HK-2 (cell line): ENCODE measurements at regions not wholly inside any gene's neighbourhood (a gene's known extent, or its start where the extent isn't known, plus 50 kb on each side); places are given as distances from the start of the nearest gene placed in this dataset.
"Not testable (repeated sequence)": the region's sequence is repeated elsewhere in the genome, so short reads cannot be mapped to it uniquely, and the experiment has no call there.

ENCODE experiments used
- DNase-seq: peaks from one replicate; pipeline ENCODE4 v3.0.0-alpha.2; 2018; ENCODE audit not compliant: unreplicated experiment

DNA sequence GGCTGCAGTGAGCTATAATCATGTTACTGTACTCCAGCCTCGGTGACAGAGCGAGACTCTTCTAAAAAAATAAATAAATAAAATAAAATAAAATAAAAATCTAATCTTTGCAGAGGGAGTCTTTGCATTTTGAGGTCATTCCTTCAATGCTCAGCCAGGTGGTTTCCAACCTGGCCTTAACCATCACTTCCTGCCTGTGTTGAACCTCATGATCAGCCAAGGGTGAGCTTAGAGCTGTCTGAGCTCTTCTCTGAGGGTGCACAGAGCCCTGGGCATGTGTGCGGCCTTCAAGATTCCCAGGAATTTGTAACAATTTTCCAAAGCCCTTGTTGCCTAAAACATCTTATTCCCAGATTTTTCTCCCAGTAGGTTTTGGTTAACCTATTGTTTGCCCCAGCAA, 94.3 kb downstream of the KCNJ12 start:
- not testable (repeated sequence) for DNase-seq

DNA sequence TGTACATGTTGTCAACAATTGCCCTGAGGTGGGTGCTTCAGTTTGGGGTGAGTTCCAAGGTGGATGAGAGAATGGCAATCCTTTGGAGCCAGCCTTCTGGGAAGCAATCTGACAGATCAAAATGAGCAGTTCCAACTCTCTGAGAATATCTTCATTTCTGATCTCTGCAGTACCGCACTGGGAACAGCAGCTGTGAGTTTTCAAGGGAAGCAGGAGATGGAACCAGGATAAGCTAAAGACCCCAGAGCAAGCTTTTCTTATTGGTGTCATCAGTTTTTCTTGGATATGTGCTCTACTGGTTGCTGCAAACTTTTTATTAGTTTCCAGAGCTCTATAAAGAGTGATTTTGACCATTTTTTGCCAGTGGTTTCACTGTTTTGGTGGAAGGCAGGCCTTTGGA, 94.7 kb downstream of the KCNJ12 start:
- no peak for DNase-seq

DNA sequence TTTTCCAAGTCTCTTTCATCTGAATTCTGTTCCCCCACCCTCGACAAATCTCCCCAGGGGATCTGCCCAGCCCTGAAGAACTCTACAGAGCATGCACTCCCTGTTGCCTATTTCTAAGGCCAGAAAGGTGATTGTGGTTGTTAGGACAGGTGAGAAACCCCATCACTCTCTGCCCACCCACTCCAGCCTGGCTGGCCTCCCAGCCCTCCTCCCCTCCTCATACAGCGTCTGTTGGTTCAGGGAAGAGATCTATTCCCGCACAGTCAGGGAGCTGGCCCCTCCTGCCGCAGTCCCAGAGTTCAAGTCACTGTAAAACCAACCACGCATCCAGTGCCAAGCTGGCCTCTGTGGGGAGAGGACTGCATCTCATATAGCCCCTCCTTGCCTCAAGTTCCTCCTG, 98.7 kb downstream of the KCNJ12 start:
- DNase-seq = no peak

DNA sequence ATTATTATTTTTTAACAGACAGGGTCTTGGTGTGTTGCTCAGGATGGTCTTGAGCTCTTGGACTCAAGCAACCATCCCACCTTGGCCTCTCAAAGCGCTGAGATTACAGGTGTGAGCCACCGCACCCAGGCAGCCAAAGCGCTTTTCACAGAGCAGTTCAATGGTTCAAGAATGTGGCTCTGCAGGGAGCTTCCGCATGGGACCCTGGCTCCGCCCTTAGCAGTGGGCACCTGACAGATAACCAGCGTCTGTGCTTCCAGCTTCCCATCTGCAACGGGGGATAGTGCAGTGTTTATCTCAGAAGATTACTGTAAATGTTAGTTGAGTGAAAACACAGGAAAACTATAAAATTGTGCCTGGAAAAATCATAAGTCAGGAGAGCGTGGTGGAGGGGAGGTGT, 99.4 kb downstream of the KCNJ12 start:
- DNase-seq = no peak

DNA sequence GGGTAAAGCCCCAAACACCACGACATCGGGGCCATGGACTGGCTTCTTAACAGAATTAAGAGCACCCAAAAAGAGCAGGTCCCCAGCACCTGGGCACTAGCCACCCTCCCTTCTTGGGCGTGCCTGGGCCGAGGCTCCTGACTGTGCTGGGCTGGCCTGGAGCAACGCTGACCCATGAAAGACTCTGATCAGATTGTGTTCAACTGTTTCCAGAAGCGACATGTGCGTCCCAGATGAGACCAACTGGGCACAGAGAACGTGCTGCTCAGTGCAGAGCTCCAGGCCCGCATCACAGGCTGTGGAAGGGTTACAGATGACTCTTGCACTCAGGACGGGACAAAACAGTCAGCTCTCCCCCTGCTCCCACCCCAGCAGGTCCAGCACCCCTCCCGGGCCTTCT, 100.7 kb downstream of the KCNJ12 start:
- no peak for DNase-seq

DNA sequence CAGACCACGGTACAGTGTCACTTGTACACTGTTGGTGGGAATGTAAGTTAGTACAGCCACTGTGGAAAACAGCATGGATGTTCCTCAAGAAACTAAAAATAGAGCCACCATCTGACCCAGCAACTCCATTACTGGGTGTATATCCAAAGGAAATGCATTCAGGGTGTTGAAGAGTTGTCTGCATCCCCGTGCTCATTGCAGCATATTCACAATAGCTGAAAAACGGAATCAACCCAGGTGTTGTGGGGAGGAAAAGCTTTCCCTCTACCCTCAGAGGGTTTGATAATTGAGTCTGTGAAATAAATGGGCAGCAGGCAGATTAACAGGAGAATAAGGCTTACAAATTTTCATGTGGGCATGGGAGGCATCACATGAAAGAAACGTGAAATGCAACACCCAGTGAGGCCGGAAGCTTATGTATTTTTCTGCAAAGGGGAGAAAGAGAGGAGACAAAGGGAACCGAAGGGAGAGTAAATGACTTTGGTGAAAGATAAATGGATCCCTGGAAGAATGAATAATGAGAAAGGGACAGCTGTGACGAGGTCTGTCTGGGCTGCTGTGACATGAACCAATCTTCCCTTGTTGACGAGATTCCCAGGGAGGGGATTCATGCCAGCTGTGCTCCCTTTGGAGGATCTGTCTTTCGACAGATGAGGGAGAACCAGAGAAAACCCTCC, 106.2 kb downstream of the KCNJ12 start:
- DNase-seq = no peak

DNA sequence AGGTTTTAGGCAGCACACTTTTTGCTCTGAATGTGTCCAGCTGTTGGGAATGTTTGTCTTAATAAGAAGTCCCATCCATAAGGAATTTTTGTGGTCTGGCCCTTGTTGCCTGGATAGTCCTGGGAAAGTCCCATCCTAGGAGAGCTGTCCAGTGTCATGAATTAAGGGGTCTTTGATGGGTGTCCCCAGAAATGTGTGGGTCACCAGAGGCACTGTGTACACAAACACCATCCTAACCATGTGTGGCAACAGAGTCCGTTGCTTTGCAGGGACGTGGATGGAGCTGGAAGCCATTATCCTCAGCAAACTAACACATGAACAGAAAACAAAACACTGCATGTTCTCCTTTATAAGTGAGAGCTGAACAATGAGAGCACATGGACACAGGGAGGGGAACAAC, 111.9 kb downstream of the KCNJ12 start:
- not testable (repeated sequence) for DNase-seq

DNA sequence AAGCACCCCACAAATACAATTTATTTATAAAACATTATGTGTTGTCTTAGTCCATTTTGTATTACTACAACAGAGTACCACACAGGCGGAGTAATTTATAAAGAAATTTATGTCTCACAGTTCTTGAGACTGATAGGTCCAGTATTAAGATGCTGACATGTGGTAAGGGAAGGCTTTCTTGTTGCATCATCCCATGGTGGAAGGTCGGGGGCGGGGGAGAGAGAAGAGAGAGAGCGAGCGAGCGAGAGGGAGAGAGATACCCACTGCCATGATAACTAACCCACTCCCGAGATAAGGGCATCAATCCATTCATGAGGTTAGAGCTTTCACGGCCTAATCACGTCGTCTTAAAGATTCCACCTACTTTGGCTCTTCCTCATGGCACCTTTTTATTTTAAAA, 117.8 kb downstream of the KCNJ12 start:
- DNase-seq = no peak

DNA sequence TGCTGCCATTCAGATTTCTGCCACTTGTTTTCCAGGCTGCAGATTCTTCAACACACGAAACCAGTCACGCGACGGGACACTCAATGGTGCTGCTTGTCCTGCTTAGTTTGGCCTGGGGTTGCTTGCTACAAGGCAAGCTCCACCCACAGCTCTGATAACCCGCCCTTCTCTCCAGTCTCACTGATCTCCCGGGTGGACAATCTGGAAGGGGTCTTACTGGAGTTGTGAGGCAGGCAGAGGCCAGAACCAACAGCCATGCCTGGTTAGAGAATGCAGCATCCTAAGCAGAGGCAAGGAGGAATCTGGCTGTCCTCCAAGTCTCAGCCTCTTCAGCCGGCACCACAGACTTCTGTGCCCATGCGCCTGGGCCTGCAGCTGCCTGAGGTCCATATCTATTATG, 119.1 kb downstream of the KCNJ12 start:
- no peak for DNase-seq

DNA sequence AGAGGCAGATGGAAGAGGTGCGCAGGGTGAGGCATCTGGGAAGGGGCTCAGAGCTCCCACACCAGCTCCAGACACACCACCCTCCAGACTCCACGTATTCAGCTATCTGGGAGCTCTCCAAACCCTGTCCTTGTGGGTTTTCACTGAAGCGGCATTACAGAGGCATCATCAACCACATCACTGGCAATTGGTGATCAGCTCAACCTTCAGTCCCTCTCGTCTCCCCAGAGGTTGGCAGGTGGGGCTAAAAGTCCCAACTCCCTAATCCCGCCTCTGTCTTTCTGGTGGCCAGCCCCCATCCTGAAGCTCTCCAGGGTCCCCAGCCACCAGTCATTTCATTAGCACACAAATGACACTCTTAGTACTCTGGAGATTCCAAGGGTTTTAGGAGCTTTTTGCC, 123.9 kb downstream of the KCNJ12 start:
- DNase-seq = no peak

DNA sequence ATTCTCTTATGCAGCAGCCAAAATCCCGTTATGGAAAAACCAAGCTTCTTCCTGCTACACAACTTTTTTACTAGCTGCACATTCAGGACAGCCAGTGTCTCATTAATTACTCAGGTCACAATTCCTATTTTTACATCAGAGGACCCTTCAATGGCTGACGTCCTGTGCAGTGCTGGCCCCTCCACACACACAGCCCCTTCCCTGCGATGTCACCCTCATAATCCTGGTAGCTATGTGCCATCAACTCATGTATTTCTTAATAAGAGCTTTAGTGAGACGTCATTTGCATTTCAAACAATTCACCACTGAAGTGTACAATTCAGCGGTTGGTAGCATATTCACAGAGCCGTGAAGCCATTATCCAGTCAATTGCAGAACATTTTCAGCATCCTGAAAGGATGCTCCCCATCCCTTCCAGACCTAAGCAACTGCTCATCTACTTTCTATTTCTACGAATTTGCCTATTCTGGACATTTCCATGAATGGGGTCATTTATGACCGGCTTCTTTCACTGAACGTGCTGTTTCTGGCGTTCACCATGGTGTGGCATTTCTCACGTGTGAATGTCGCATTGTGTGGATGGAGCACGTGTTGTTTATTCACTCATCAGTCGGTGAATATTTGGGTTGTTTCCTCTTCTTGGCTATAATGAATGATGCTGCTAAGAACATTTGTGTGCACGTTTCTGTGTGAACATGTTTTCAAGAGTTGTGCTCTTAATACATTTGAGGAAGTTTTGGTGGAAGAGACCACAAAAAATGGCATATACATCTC, 126.0 kb downstream of the KCNJ12 start:
- DNase-seq = not testable (repeated sequence)

DNA sequence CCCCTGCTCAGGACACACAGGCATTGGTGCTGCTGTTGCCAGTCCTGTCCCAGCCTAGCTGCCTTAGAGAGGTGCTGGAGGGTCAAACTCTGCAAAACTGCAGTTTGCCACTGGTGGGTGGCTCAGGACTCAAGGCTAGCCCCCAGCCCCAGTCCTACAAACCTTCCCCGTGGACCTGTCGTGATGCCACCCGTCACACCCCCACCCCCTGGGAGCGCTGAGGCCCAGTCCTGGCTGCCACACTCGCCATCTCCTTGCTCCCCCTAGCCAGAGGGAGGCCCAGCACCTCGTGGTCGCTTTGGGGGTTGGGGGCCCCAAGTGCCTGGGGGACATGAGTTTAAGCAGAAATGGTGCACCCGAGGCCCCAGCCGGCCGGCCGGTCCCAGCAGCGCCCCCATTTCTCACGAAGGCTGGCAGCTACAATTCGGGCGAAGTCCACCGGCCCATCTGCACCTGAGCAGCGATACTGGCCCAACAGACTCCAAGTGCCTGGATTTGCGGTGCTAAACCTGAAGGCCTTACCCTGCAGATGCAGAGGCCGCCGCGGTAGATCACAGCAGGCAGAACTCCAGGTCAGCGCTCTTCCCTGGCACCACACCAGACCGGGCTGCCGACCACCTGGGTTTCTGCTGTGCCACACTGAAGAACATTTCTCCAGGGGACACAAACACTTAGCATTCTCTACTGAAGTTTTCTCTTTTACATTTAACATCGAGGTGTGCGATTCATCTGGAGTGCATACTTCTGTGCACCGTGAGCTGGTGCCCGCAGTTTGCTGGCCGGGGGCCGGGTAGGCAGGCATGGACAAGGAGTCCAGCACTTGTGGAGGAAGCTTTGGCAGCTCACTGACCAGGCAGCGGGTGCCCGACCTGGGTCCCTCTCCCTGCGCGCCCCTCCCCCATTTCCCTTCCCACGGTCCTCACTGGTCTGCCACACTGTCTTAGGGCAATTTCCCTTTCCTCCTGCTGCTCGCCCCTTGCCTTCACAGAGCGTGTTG, 130.0 kb downstream of the KCNJ12 start:
- DNase-seq = no peak

DNA sequence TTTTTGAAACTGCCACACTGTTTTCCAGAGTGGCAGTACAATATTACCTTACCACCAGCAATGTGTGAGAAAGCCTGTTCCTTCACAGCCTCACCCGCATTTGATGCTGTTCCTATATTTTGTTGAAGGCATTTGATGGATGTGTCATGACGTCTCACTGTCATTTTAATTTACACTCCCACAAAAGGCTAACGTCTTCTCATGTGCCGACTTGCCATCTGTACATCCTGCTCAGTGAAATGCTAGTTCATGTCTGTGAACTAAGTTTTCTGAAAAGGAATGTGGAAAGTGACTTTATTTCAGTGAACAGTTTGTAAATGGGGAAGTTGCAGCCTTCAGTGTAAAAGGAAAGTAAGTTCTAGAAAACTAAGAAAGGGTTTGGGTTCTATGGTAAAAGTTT, 131.6 kb downstream of the KCNJ12 start:
- DNase-seq = not testable (repeated sequence)

DNA sequence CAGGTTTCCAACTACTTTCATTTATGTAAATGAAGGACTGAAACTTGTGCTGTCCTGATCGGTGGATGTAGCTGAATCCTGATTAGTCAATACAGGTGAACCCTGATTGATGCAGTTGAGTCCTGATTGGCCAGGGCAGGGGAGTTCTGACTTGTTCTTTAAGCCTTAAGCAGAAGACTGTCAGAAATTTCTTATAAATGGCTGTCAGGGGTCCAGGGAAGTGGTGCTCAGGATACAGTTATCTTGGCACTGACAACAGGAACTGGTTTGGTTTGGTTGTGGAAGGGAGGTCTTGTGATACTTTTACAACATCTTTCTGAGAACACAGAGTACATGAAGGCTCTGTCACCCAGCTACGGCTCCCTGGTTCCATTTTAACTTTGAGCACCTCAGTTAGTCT, 132.1 kb downstream of the KCNJ12 start:
- DNase-seq = no peak

DNA sequence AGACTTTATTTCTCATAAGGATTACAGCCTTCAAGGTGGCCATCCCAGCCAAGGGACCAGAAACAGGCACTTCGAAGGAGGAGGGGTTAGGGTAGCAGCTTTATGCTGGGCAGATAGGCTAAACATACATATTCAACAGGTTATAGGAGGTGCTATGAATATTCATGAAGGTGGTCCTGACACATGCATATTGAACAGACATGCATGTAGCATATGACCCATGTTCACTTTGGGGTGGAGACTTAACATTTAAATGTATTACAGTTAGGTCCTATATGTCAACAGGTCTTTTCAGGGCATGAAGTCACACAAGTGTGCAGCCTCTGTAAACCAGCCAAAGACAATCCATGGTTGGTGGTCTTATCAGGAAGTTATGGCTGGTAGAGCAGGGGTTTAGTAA, 133.2 kb downstream of the KCNJ12 start:
- DNase-seq = not testable (repeated sequence)

DNA sequence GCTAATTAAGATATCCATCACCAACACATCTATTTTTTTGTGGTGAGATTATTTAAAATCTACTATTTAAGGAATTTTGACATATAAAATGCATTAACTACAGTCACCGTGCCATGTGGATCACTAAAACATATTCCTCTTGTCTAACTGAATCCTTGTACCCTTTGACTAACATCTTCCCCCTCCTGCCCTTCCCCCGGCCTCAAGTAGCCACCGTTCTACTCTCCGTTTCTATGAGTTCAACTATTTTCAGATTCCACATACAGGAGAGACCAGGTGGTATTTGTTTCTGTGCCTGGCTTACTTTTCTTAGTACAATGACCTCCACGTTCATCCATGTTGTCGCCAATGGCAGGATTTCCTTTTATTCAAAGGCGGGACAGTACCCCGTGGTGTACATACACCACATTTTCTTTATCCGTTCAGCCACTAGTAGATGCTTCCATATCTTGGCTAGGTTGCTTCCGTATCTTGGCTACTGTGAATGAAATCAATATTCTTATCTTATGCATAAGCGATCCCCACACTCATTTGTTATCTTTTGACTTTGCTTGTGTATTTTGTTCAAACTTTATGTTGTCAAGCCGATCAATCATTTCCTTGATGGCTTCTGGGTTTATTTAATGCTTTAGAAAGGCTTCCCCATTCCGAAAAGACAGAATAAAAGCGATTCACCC, 134.7 kb downstream of the KCNJ12 start:
- no peak for DNase-seq

DNA sequence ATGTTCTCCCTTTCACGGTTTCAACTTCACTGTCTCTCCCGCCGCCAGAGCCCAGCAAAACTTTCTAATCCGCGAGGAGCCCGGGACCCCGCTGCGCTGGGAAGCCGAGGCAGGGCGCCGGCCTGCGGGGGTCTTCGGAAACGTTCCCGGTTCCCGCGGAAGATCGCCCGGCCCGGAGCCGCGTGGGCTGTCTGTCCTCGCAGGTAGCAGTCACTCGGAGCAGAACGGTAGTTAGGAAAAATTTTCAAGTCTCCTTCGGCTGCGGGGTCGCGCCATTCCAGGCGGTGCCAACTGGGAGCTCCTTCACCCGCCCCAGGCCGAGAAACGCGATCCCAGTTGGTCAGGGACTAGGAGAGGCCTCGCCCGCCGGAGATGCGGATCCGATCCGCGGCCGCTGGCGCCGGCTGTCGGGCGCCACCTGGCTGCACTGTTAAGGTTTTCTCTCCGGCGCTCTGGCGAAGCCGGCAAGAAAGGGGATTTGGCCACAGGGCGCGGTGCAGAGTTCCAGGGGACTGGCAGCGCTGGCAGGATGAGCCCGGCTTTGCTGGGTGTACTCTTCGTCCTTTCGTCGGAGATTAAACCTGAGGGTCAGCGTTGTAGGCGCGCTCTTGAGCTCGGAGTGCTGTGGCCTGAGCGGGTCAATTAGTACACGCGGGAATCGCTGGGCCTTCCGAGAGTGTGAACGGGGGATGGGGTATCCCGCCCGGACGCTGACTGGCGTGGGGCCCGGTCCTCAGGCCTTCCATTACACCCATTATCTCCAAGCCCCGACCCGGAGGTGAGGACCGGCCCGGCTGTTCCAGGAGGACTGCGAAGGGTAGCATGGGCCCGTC, 135.4 kb downstream of the KCNJ12 start:
- peak; percentile 86 for DNase-seq

DNA sequence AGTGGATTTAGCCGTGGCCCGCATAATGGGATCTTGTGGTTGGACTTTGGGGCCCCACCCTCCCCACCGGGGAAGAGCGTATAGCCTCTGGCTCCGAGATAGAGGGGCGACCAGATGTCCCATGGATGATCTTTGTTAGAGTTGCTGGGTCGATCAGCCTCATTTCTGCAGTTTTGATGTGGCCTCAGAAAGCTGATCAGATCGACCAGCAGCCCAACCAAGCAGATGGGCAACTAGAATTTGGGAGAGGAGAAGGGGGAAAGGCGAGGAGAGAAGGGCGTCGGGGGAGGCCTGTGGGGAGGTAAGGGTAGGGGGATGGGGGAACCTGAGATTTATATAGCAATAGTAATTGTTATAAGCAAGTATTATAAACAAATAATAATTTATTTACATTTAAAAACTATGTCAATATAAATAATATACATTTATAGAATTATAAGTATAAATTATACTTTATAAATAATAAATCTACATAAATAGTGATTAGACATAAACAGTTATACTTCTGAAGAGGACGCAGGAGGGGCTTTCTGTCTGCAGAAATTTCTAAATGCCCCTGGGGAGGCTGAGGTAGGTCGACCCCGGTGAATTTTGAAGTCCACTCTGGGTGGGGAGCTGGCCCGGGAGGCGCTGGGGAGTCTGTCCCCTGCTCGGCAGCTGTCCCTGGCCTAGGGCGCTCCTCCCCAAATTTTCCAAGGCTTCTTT, 136.3 kb downstream of the KCNJ12 start:
- DNase-seq = no peak

DNA sequence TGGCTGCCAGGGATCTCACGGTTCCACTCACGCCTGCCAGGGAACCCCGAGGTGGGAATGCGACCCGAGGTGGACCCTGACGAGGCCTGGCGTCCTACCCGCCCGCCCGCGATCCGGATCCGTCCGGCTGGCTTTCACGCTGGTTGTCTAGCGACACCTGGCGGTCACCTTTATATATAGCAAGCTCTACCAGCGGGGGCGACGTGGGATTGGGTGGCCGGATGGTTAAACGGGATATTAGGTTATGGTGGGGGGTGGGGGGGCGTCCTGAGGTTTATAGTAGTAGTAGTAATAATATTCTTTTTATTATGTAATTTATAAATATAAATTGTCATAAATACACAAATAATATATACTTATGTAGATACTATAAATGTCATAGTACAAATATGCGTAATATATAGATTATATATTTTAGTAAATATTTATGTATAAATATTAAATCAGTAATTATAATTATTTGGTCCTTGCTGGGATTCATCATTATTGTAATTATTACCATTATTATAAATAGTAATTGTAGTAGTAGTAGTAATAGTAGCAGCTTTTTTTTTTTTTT, 136.9 kb downstream of the KCNJ12 start:
- peak; percentile 77 for DNase-seq

DNA sequence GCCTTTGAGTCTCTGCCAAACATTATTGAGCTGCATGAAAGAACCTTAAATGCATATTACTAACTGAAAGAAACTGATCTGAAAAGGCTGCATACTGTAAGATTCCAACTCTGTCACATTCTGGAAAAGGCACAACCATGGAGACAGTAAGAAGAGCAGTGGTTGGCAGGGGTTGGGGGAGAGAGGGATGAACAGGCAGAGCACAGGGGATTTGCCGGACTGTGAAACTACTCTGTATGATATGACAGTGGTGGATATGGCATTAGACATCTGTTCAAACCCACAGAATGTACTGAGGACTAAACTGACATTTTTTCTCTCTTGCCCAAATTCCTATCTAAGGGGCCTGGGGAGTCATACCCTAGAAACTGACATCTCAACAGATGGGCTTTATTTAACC, 138.4 kb downstream of the KCNJ12 start:
- not testable (repeated sequence) for DNase-seq
